Aorta (tissue), 5 donors: ENCODE measurements at regions not wholly inside any gene's neighbourhood (a gene's known extent, or its start where the extent isn't known, plus 50 kb on each side); places are given as distances from the start of the nearest gene placed in this dataset.

Experiments
- ATAC-seq: fragments of 200-7000 bp; cut with Tn5 transposase; one replicate; pipeline ENCODE4 v1.9.1; 2022; ENCODE audit warnings: moderate library complexity; ENCODE audit not compliant: low FRiP score
- DNase-seq, 2 donors: peaks; one replicate each; pipeline ENCODE4 v3.0.0-alpha.2; 2020
- H3K27ac ChIP-seq, 2 donors: one replicate each; pipeline ENCODE4 v1.5.1; 2013; ENCODE audit warnings: low read length in 2 of 2, mild to moderate bottlenecking in 2 of 2, moderate library complexity in 2 of 2, control low read depth in 1 of 2, inconsistent platforms in 1 of 2, low read depth in 1 of 2
- H3K27me3 ChIP-seq, 2 donors: one replicate each; pipeline ENCODE4 v1.6.1; 2013; ENCODE audit warnings: control low read depth in 1 of 2, low read length in 1 of 2, mild to moderate bottlenecking in 1 of 2, moderate library complexity in 1 of 2; ENCODE audit not compliant: insufficient read depth in 2 of 2, control insufficient read depth in 1 of 2
- H3K36me3 ChIP-seq, 2 donors: one replicate each; pipeline ENCODE4 v1.6.1; 2013; ENCODE audit warnings: control low read depth in 1 of 2, low read length in 1 of 2, mild to moderate bottlenecking in 1 of 2; ENCODE audit not compliant: insufficient read depth in 2 of 2, control insufficient read depth in 1 of 2
- H3K4me1 ChIP-seq, 2 donors: one replicate each; pipeline ENCODE4 v1.6.1; 2013; ENCODE audit warnings: low read length in 2 of 2, control low read depth in 1 of 2, mild to moderate bottlenecking in 1 of 2, moderate library complexity in 1 of 2; ENCODE audit not compliant: insufficient read depth in 2 of 2, control insufficient read depth in 1 of 2
- H3K4me3 ChIP-seq, 2 donors: one replicate each; pipeline ENCODE4 v1.5.1; 2013; ENCODE audit warnings: low read length in 2 of 2, control low read depth in 1 of 2, mild to moderate bottlenecking in 1 of 2
- H3K9me3 ChIP-seq: one replicate; pipeline ENCODE4 v1.6.1; 2013; ENCODE audit warnings: mild to moderate bottlenecking, low read length; ENCODE audit not compliant: control insufficient read depth
- WGBS, 2 donors: extraction: QIAGEN DNeasy Blood & Tissue Kit; methylation state at CpG; one replicate each; pipeline ENCODE4 v1.1.7; 2013; 5-methylcytosine and 5-hydroxymethylcytosine counted together
- intact Hi-C, 2 donors: fragments of 100-400 bp; cut with DNase I; formaldehyde crosslinking; loops; one replicate each; pipeline versions ENCODE4 v1.14.2 to v1.15.0; 2022
- donor health status: healthy with polysubstance abuse.
- donor health status: Bipolar disorder and iron deficiency.
- donor health status: DM: no; HTN: no; CAD: no.
- donor health status: DM: no; HTN: no; CAD: no.
- donor health status: DM: yes; HTN: yes; CAD: no.

DNA sequence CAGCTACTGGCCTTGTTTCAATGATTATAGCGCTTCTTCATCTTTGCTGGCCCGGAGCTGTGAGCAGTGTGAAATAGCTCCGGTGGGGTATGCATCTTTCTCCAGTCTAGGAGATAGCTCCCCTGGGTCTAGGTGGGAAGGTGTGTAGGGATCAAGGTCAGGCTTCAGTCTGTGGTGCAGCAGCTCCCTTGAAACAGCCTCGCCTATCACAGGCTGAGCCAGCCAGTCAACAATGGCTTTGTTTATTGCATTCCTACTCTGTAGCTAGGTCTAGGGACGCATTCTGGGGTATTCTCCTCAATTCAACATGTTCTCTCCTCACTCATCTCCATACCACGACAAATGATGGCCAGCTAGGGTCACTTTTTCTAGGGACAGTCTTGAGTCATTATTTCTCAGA is 646.8 kb upstream of the IGFBP3 start:
- WGBS, 2 donors: 92 to 93% methylated on average over 6 of the region's 6 CpGs
- no peak overlapping the region for H3K4me3 ChIP-seq
- H3K27me3 ChIP-seq: no peaks in the 10 kb centered on the region
- no peaks in the 10 kb centered on the region for H3K9me3 ChIP-seq
- no peak for DNase-seq
- H3K4me1 ChIP-seq: no peaks in the 10 kb centered on the region
- H3K27ac ChIP-seq: no peak overlapping the region
- intact Hi-C loops: no loop called here
- no peaks in the 10 kb centered on the region for H3K36me3 ChIP-seq
- no peak for ATAC-seq

- Histone ChIP-seq H3K4me1 (no peaks in the 10 kb centered on the region), H3K27ac (no peak overlapping the region), H3K4me3 (no peak overlapping the region), H3K36me3 (no peaks in the 10 kb centered on the region), H3K9me3 (no peaks in the 10 kb centered on the region), H3K27me3 (no peaks in the 10 kb centered on the region)
- DNase-seq (no peak), ATAC-seq (no peak)
- intact Hi-C loops: no loop called here
- 83 to 86% methylated on average over 4 of the region's 4 CpGs for WGBS, 2 donors
Measured at GRCh38 chr7:46566097-46566774, 645.2 kb upstream of the IGFBP3 start.

DNA sequence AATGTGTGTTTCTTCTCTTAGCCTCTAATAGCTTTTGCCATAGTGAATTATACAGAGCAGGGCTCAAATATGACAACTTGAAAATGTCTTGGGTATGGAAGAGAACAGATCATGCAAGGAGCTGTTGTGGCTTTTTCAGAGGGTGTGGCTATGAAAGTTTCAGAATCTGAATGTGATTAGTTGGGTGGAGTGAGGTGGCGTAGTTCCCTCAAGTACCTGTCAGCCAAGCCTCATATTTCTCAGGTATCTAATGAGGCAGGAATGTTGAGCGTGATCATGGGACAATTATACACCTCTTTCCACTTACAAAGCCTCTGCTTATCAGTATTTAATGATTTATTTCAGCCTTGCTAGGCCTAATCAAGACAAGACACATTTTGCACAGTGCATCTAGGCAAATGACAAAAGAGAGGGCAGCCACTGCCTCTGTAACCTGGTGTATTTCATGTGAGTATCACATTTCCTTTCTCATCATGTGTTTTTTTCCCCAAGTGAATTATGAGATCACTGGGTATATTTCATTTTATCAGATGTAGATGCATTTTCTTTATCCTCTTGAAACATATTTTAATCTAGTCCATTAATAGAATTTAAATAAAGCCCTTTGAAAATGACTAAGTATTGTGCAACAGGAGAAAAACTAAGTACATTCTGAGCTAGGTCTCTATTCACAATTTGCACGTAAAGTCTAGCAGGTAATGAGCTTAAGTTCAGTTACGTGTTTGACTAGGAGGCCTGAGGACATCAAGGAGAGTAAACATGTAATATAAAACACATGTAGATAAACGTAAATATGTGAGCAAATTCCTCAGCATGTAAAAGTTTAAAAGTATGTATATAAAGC is 644.4 kb upstream of the IGFBP3 start:
- no peaks in the 10 kb centered on the region for H3K36me3 ChIP-seq
- DNase-seq: no peak
- intact Hi-C loops: no loop called here
- no peak for ATAC-seq
- H3K27me3 ChIP-seq: no peaks in the 10 kb centered on the region
- no peaks in the 10 kb centered on the region for H3K9me3 ChIP-seq
- no peaks in the 10 kb centered on the region for H3K4me1 ChIP-seq
- 91 to 93% methylated on average over 5 of the region's 5 CpGs for WGBS, 2 donors
- H3K27ac ChIP-seq: no peak overlapping the region
- no peak overlapping the region for H3K4me3 ChIP-seq

GRCh38 chr7:46559194-46559832 is 638.2 kb upstream of the IGFBP3 start:
- Histone ChIP-seq H3K27me3 (no peaks in the 10 kb centered on the region), H3K27ac (no peak overlapping the region), H3K9me3 (no peaks in the 10 kb centered on the region), H3K4me1 (no peaks in the 10 kb centered on the region), H3K36me3 (no peaks in the 10 kb centered on the region), H3K4me3 (no peak overlapping the region)
- intact Hi-C loops: no loop called here
- DNase-seq (no peak), ATAC-seq (no peak)
- 73 to 83% methylated on average over 7 of the region's 7 CpGs for WGBS, 2 donors

DNA sequence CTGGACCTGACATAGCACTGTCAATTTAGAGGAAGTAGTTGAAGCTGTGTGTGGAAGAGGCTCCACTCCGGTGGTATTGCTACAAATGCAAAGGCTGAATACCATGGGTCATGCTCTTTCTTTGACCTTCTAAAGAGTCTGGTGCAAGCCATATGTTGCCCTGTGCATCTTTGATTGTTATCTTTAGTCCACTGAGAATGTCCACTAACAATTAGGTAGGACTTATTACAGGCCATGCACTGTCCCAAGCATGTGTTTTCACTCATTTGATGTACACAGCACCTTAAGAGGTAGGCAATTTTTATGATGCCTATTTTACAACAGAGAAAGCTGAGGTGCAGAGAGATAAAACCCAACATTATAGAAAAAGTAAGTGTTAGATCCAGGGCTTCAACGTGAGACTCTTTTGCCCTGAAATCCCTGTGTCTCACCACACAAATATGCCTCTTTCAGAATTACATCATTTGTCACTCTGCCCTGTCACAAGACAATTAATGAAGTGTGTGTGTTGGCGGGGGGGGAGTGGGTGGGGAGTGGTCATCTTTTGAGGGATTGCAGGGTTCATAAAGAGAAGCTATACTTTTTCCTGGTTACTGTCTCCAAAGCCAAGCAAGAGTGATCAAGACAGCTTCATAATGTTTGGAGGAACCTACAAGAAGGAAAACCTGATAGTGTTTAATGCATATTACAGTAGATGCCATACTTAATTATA is 637.6 kb upstream of the IGFBP3 start:
- Histone ChIP-seq H3K4me3 (no peak overlapping the region), H3K4me1 (no peaks in the 10 kb centered on the region), H3K27ac (no peak overlapping the region), H3K27me3 (no peaks in the 10 kb centered on the region), H3K9me3 (no peaks in the 10 kb centered on the region), H3K36me3 (no peaks in the 10 kb centered on the region)
- no peak for ATAC-seq
- intact Hi-C loops: no loop called here
- WGBS, 2 donors: 45 to 68% methylated on average over 3 of the region's 3 CpGs
- DNase-seq: no peak

DNA sequence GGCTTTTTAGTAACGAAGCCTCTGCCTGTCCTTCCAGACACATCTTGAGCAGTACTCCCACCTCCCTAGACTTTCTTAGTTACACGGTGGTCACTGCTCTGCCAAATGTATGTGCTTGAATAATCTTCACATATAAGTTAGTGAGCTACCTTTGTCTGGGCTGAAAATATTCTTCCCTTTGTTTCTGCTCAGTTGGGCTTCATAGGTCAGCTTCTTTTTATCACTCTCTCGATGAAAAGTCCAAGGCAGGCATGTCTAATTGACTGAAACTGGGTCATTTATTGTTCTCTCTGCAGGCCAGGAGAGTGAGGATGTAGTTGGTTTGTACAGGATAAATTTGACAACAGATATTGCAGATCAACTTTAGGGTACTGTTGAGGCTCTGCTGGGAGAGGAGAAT is 636.7 kb upstream of the IGFBP3 start:
- H3K36me3 ChIP-seq: no peaks in the 10 kb centered on the region
- H3K9me3 ChIP-seq: no peaks in the 10 kb centered on the region
- 67 to 69% methylated on average over 3 of the region's 3 CpGs for WGBS, 2 donors
- DNase-seq (no peak), ATAC-seq (no peak)
- no peak overlapping the region for H3K27ac ChIP-seq
- H3K27me3 ChIP-seq: no peaks in the 10 kb centered on the region
- H3K4me3 ChIP-seq: no peak overlapping the region
- no peaks in the 10 kb centered on the region for H3K4me1 ChIP-seq
- intact Hi-C loops: no loop called here

DNA sequence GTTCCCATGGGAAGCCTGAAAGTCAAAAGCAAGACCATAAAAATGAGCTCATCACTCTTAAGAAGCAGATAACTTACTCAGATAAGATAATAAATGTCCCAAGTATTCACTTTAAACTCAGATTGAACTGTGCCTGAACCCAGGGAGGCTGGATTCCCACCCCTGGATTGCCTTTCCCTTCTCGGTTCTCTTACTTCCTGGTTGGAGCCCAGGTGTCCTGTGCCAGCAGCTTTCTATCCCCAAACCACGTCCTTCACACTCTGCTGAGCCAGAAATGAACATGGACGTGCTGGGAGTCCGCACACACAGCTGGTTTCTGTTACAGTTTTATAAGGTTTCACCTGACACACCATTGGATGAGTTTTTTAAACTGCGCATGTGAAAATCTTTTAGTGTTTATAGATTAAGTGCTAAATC is 636.2 kb upstream of the IGFBP3 start:
- no peaks in the 10 kb centered on the region for H3K27me3 ChIP-seq
- 66% methylated on average over 5 of the region's 5 CpGs for WGBS, 2 donors
- no peak for ATAC-seq
- DNase-seq: no peak
- no peaks in the 10 kb centered on the region for H3K9me3 ChIP-seq
- intact Hi-C loops: no loop called here
- H3K4me3 ChIP-seq: no peak overlapping the region
- no peaks in the 10 kb centered on the region for H3K36me3 ChIP-seq
- no peaks in the 10 kb centered on the region for H3K4me1 ChIP-seq
- no peak overlapping the region for H3K27ac ChIP-seq

GRCh38 chr7:46554688-46555422 is 633.8 kb upstream of the IGFBP3 start:
- intact Hi-C loops: no loop called here
- no peak for ATAC-seq

More at GRCh38 chr7:46554688-46555422, 633.8 kb upstream of the IGFBP3 start:
- H3K36me3 ChIP-seq: no peaks in the 10 kb centered on the region
- H3K4me1 ChIP-seq: no peaks in the 10 kb centered on the region
- no peaks in the 10 kb centered on the region for H3K9me3 ChIP-seq
- H3K4me3 ChIP-seq: no peak overlapping the region
- 96 to 97% methylated on average over 3 of the region's 3 CpGs for WGBS, 2 donors
- H3K27ac ChIP-seq: no peak overlapping the region
- DNase-seq: no peak
- no peaks in the 10 kb centered on the region for H3K27me3 ChIP-seq
